Smooth muscle cell (in vitro differentiated cells): ENCODE measurements at regions not wholly inside any gene's neighbourhood (a gene's known extent, or its start where the extent isn't known, plus 50 kb on each side); places are given as distances from the start of the nearest gene placed in this dataset.
A peak's percentile ranks its signal among the peaks of the same experiment; 100 is the strongest.

Experiments used
- DNase-seq: peaks from one replicate; lab custom pipeline; 2025; ENCODE audit not compliant: unreplicated experiment; lab: John Stamatoyannopoulos, UW
- H2AFZ ChIP-seq: fragments of 200-600 bp; sonication (generic); 2 replicates; pipeline ENCODE4 v1.6.0; 2016; ENCODE audit warnings: antibody characterized with exemption, low read depth, mild to moderate bottlenecking
- H3F3A ChIP-seq: fragments of 200-600 bp; sonication (generic); 2 replicates; pipeline ENCODE4 v1.6.0; 2017; ENCODE audit warnings: antibody characterized with exemption, low read depth
- H3K27ac ChIP-seq: fragments of 200-600 bp; sonication (generic); 2 replicates; pipeline ENCODE4 v1.5.1; 2016; ENCODE audit warnings: low read depth, mild to moderate bottlenecking
- H3K27me3 ChIP-seq: fragments of 200-600 bp; sonication (generic); 2 replicates; pipeline ENCODE4 v1.6.1; 2016; ENCODE audit warnings: low read depth, mild to moderate bottlenecking
- H3K36me3 ChIP-seq: fragments of 200-600 bp; sonication (generic); 2 replicates; pipeline ENCODE4 v1.5.1; 2016; ENCODE audit warnings: low read depth
- H3K4me1 ChIP-seq: fragments of 200-600 bp; sonication (generic); 2 replicates; pipeline ENCODE4 v1.5.1; 2016; ENCODE audit warnings: low read depth
- H3K4me2 ChIP-seq: fragments of 200-600 bp; sonication (generic); 2 replicates; pipeline ENCODE4 v1.6.0; 2016; ENCODE audit warnings: mild to moderate bottlenecking
- H3K4me3 ChIP-seq: fragments of 200-600 bp; sonication (generic); 2 replicates; pipeline ENCODE4 v1.5.1; 2016; ENCODE audit warnings: mild to moderate bottlenecking
- H3K79me2 ChIP-seq: fragments of 200-600 bp; sonication (generic); 2 replicates; pipeline ENCODE4 v1.6.0; 2016; ENCODE audit warnings: low read depth, mild to moderate bottlenecking
- H3K9ac ChIP-seq: fragments of 200-600 bp; sonication (generic); 2 replicates; pipeline ENCODE4 v1.6.0; 2016; ENCODE audit warnings: low read depth
- H3K9me3 ChIP-seq: fragments of 200-600 bp; sonication (generic); replicated peaks from 2 replicates; pipeline ENCODE4 v1.5.1; 2016; ENCODE audit warnings: low read depth
- H4K20me1 ChIP-seq: fragments of 200-600 bp; sonication (generic); 2 replicates; pipeline ENCODE4 v1.6.0; 2016; ENCODE audit warnings: low read depth
- CTCF ChIP-seq: fragments of 200-600 bp; sonication (generic); IDR thresholded peaks from 2 replicates; pipeline ENCODE4 v1.5.1; 2017; ENCODE audit warnings: borderline replicate concordance, mild to moderate bottlenecking, antibody characterized with exemption; ENCODE audit not compliant: insufficient read depth, poor library complexity, severe bottlenecking
- WGBS: methylation state at CpG from one replicate; pipeline ENCODE4 v1.1.7; 2016; ENCODE audit warnings: low lambda C conversion rate; 5-methylcytosine and 5-hydroxymethylcytosine counted together

GRCh38 chr13:86810361-86810760 is 860.8 kb upstream of the SLITRK5 start:
- Histone ChIP-seq H2AFZ (peak overlapping the region; percentile 26), H3K27me3 (no peaks in the 10 kb centered on the region), H3K27ac (no peak overlapping the region), H3K4me1 (peaks cover 12% of the 10 kb centered on the region), H3K4me3 (no peak overlapping the region), H3K36me3 (no peaks in the 10 kb centered on the region), H3K9ac (no peak overlapping the region), H3F3A (no peaks in the 10 kb centered on the region), H3K79me2 (no peaks in the 10 kb centered on the region), H3K9me3 (no peaks in the 10 kb centered on the region), H4K20me1 (no peaks in the 10 kb centered on the region), H3K4me2 (no peak overlapping the region)
- WGBS: 72% methylated on average over 1 of the region's 1 CpG
- no peak for DNase-seq
- no peak for TF ChIP-seq CTCF

DNA sequence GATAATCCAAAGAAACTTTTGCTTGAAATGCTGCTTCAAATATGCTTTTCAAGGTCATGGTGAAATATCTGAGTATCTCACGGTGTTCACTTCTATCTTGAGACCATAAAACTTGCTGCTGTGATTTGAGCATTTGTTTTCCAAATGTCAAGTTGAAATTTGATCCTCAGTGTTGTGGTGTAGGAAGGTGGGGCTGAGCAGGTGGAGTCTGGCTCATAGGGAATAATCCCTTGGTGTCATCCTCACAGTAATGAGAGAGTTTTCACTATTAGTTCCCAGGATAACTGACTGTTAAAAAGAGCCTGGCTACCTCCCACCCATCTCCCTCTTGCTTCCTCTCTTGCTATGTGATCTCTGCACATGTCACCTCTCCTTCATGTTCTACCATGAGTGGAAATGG is 858.0 kb upstream of the SLITRK5 start:
- H3K9ac ChIP-seq: no peak overlapping the region
- H2AFZ ChIP-seq: no peak overlapping the region
- no peaks in the 10 kb centered on the region for H3K27me3 ChIP-seq
- H3F3A ChIP-seq: no peaks in the 10 kb centered on the region
- no peak overlapping the region for H3K4me3 ChIP-seq
- H3K27ac ChIP-seq: no peak overlapping the region
- no peaks in the 10 kb centered on the region for H3K9me3 ChIP-seq
- DNase-seq: no peak
- no peaks in the 10 kb centered on the region for H4K20me1 ChIP-seq
- H3K4me2 ChIP-seq: no peak overlapping the region
- no peak for TF ChIP-seq CTCF
- peaks cover 12% of the 10 kb centered on the region for H3K4me1 ChIP-seq
- H3K36me3 ChIP-seq: no peaks in the 10 kb centered on the region
- H3K79me2 ChIP-seq: no peaks in the 10 kb centered on the region
- WGBS: 88% methylated on average over 1 of the region's 1 CpG

- Histone ChIP-seq H3K36me3 (no peaks in the 10 kb centered on the region), H2AFZ (peak overlapping the region; percentile 0), H3K4me1 (no peaks in the 10 kb centered on the region), H3K27me3 (no peaks in the 10 kb centered on the region), H3K4me2 (no peak overlapping the region), H3K4me3 (no peak overlapping the region), H3K9me3 (no peaks in the 10 kb centered on the region), H3K9ac (no peak overlapping the region), H3F3A (no peaks in the 10 kb centered on the region), H3K27ac (no peak overlapping the region), H4K20me1 (no peaks in the 10 kb centered on the region), H3K79me2 (no peaks in the 10 kb centered on the region)
- 100% methylated on average over 1 of the region's 1 CpG for WGBS
- no peak for TF ChIP-seq CTCF
- no peak for DNase-seq
These were observed 845.8 kb upstream of the SLITRK5 start for GRCh38 chr13:86825410-86825809.

- H2AFZ ChIP-seq: peak overlapping the region; percentile 0
- no peaks in the 10 kb centered on the region for H3K9me3 ChIP-seq
- no peak for TF ChIP-seq CTCF
These were observed 844.9 kb upstream of the SLITRK5 start for GRCh38 chr13:86826232-86826631.

More at GRCh38 chr13:86826232-86826631, 844.9 kb upstream of the SLITRK5 start:
- Histone ChIP-seq H3K4me3 (no peak overlapping the region), H3K4me2 (no peak overlapping the region), H3K27ac (no peak overlapping the region), H3K4me1 (no peaks in the 10 kb centered on the region), H4K20me1 (no peaks in the 10 kb centered on the region), H3K36me3 (no peaks in the 10 kb centered on the region), H3K27me3 (no peaks in the 10 kb centered on the region), H3K79me2 (no peaks in the 10 kb centered on the region), H3K9ac (no peak overlapping the region), H3F3A (no peaks in the 10 kb centered on the region)
- 76% methylated on average over 3 of the region's 3 CpGs for WGBS
- DNase-seq: no peak
